SU-DHL-6 (cell line): ENCODE measurements at regions not wholly inside any gene's neighbourhood (a gene's known extent, or its start where the extent isn't known, plus 50 kb on each side); places are given as distances from the start of the nearest gene placed in this dataset.
"Not testable (repeated sequence)": the region's sequence is repeated elsewhere in the genome, so short reads cannot be mapped to it uniquely, and the experiment has no call there.

ENCODE experiments used
- EZH2phosphoT487 ChIP-seq: fragments of 200-600 bp; sonication (generic), shearing (Covaris generic); conservative IDR thresholded peaks from 2 replicates; pipeline ENCODE4 v1.6.1; 2018; ENCODE audit warnings: mild to moderate bottlenecking, antibody characterized with exemption, low read length, moderate library complexity, mixed read lengths
- TF ChIP-seq, protein P1 (sequence below): fragments of 200-600 bp; sonication (generic); IDR thresholded peaks from one replicate; pipeline ENCODE4 v1.5.1; 2017; ENCODE audit warnings: antibody characterized with exemption, mild to moderate bottlenecking, low read length, moderate library complexity; ENCODE audit not compliant: insufficient read depth, poor library complexity, severe bottlenecking

DNA sequence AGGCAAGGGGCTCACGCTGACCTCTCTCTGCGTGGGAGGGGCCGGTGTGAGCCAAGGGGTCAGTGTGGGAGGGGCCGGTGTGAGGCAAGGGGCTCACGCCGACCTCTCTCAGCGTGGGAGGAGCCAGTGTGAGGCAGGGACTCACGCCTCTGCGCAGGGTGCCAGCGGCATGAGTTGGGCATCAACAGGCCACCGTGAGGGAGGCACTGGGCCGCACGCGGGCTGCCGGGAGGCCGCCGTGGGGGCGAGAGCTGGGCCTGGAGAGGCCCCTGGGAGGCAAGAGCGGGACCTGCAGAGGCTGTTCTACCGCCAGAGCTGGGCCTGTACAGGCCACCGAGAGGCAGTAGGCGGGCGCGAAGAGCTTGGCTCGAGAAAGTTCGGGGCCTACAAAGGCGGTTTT is 255.6 kb upstream of the NUPR2 start:
- TF ChIP-seq, protein P1, sequence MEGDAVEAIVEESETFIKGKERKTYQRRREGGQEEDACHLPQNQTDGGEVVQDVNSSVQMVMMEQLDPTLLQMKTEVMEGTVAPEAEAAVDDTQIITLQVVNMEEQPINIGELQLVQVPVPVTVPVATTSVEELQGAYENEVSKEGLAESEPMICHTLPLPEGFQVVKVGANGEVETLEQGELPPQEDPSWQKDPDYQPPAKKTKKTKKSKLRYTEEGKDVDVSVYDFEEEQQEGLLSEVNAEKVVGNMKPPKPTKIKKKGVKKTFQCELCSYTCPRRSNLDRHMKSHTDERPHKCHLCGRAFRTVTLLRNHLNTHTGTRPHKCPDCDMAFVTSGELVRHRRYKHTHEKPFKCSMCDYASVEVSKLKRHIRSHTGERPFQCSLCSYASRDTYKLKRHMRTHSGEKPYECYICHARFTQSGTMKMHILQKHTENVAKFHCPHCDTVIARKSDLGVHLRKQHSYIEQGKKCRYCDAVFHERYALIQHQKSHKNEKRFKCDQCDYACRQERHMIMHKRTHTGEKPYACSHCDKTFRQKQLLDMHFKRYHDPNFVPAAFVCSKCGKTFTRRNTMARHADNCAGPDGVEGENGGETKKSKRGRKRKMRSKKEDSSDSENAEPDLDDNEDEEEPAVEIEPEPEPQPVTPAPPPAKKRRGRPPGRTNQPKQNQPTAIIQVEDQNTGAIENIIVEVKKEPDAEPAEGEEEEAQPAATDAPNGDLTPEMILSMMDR: not testable (repeated sequence)
- not testable (repeated sequence) for TF ChIP-seq EZH2phosphoT487
